GM23338 (cell line): ENCODE measurements at regions not wholly inside any gene's neighbourhood (a gene's known extent, or its start where the extent isn't known, plus 50 kb on each side); places are given as distances from the start of the nearest gene placed in this dataset.

Experiments
- ATAC-seq: fragments of 200-7000 bp; cut with Tn5 transposase; 3 replicates; pipeline ENCODE4 v1.9.1; 2020
- DNase-seq: peaks from one replicate; pipeline ENCODE4 v3.0.0-alpha.2; 2015; ENCODE audit warnings: low spot score
- H2AFZ ChIP-seq: fragments of 200-600 bp; sonication (generic); 2 replicates; pipeline ENCODE4 v1.8.0; 2016; ENCODE audit warnings: antibody characterized with exemption, mild to moderate bottlenecking, moderate library complexity
- H3F3A ChIP-seq: fragments of 200-600 bp; sonication (generic); replicated peaks from 2 replicates; pipeline ENCODE4 v1.8.0; 2017; ENCODE audit warnings: antibody characterized with exemption, mixed run types, low read depth
- H3K27ac ChIP-seq: fragments of 200-600 bp; sonication (generic); 2 replicates; pipeline ENCODE4 v1.6.1; 2016; ENCODE audit warnings: low read depth
- H3K27me3 ChIP-seq: fragments of 200-600 bp; sonication (generic); 2 replicates; pipeline ENCODE4 v1.8.0; 2016; ENCODE audit warnings: mild to moderate bottlenecking, mixed run types, moderate library complexity; ENCODE audit not compliant: insufficient read depth
- H3K36me3 ChIP-seq: fragments of 200-600 bp; sonication (generic); 2 replicates; pipeline ENCODE4 v1.8.0; 2016; ENCODE audit warnings: mild to moderate bottlenecking; ENCODE audit not compliant: insufficient read depth
- H3K4me1 ChIP-seq: fragments of 200-600 bp; sonication (generic); 2 replicates; pipeline ENCODE4 v1.8.0; 2016; ENCODE audit warnings: mild to moderate bottlenecking, moderate library complexity; ENCODE audit not compliant: insufficient read depth
- H3K4me2 ChIP-seq: fragments of 200-600 bp; sonication (generic); 2 replicates; pipeline ENCODE4 v1.7.1; 2017; ENCODE audit warnings: mixed run types
- H3K4me3 ChIP-seq: fragments of 200-600 bp; sonication (generic); 2 replicates; pipeline ENCODE4 v1.6.1; 2016; ENCODE audit warnings: mixed run types
- H3K79me2 ChIP-seq: fragments of 200-600 bp; sonication (generic); replicated peaks from 2 replicates; pipeline ENCODE4 v1.8.0; 2017; ENCODE audit warnings: mild to moderate bottlenecking; ENCODE audit not compliant: insufficient read depth
- H3K9me2 ChIP-seq: fragments of 200-600 bp; sonication (generic); 2 replicates; pipeline ENCODE4 v1.8.0; 2017; ENCODE audit not compliant: insufficient read depth
- H4K20me1 ChIP-seq: fragments of 200-600 bp; sonication (generic); replicated peaks from 2 replicates; pipeline ENCODE4 v1.8.0; 2017; ENCODE audit warnings: mild to moderate bottlenecking; ENCODE audit not compliant: insufficient read depth
- H3K27ac Mint-ChIP-seq: 2 replicates; pipeline ENCODE4 v1.8.0; 2020; ENCODE audit warnings: inconsistent platforms, mild to moderate bottlenecking, moderate library complexity, mixed read lengths
- H3K27me3 Mint-ChIP-seq: 3 replicates; pipeline ENCODE4 v1.8.0; 2022; ENCODE audit warnings: low read depth, mild to moderate bottlenecking, moderate library complexity, mixed read lengths, inconsistent platforms; ENCODE audit not compliant: insufficient read depth, poor library complexity
- H3K36me3 Mint-ChIP-seq: 3 replicates; pipeline ENCODE4 v1.8.0; 2021; ENCODE audit warnings: low read depth, mild to moderate bottlenecking, inconsistent platforms, moderate library complexity, mixed read lengths
- H3K4me1 Mint-ChIP-seq: 3 replicates; pipeline ENCODE4 v1.8.0; 2020; ENCODE audit warnings: mild to moderate bottlenecking, inconsistent platforms, mixed read lengths
- H3K4me3 Mint-ChIP-seq: 3 replicates; pipeline ENCODE4 v1.8.0; 2021; ENCODE audit warnings: moderate library complexity, mild to moderate bottlenecking, inconsistent platforms, mixed read lengths
- H3K9me3 Mint-ChIP-seq: 3 replicates; pipeline ENCODE4 v1.8.0; 2020; ENCODE audit warnings: moderate library complexity, mild to moderate bottlenecking, inconsistent platforms, mixed read lengths
- CREB1 ChIP-seq: fragments of 250-450 bp; sonication (Bioruptor Pico); IDR thresholded peaks from 2 replicates; pipeline ENCODE4 v1.5.0; 2020; ENCODE audit warnings: low read depth, mild to moderate bottlenecking, moderate library complexity
- ETS1 ChIP-seq: IDR thresholded peaks from 2 replicates; pipeline ENCODE4 v1.6.1; 2016; ENCODE audit warnings: antibody characterized with exemption
- EZH2 ChIP-seq: fragments of 200-600 bp; sonication (generic); IDR thresholded peaks from one replicate; pipeline ENCODE4 v1.8.0; 2017; ENCODE audit warnings: antibody characterized with exemption, mild to moderate bottlenecking, low read depth; ENCODE audit not compliant: unreplicated experiment
- EZH2phosphoT487 ChIP-seq: fragments of 200-600 bp; sonication (generic); IDR thresholded peaks from one replicate; pipeline ENCODE4 v1.8.1; 2018; ENCODE audit warnings: antibody characterized with exemption; ENCODE audit not compliant: unreplicated experiment
- JUNB ChIP-seq: IDR thresholded peaks from one replicate; pipeline ENCODE4 v1.6.1; 2016; ENCODE audit warnings: antibody characterized with exemption; ENCODE audit not compliant: unreplicated experiment
- NANOG ChIP-seq: IDR thresholded peaks from 2 replicates; pipeline ENCODE4 v1.6.1; 2016; ENCODE audit warnings: antibody characterized with exemption, borderline replicate concordance
- POLR2AphosphoS5 ChIP-seq: IDR thresholded peaks from 2 replicates; pipeline ENCODE4 v1.6.1; 2016; ENCODE audit warnings: antibody characterized with exemption, low read depth
- STAT1 ChIP-seq: IDR thresholded peaks from one replicate; pipeline ENCODE4 v1.6.1; 2016; ENCODE audit warnings: antibody characterized with exemption; ENCODE audit not compliant: unreplicated experiment
- ZNF114 ChIP-seq: fragments of 250-450 bp; sonication (Bioruptor Pico); IDR thresholded peaks from 2 replicates; pipeline ENCODE4 v1.5.0; 2020; ENCODE audit warnings: mild to moderate bottlenecking, moderate library complexity
- ZNF331 ChIP-seq: fragments of 250-450 bp; sonication (Bioruptor Pico); IDR thresholded peaks from 2 replicates; pipeline ENCODE4 v1.5.0; 2020; ENCODE audit warnings: low read depth, mild to moderate bottlenecking, moderate library complexity
- ZNF462 ChIP-seq: fragments of 250-450 bp; sonication (Bioruptor Pico); IDR thresholded peaks from 2 replicates; pipeline ENCODE4 v1.5.0; 2020; ENCODE audit warnings: mild to moderate bottlenecking, moderate library complexity
- TF ChIP-seq, protein P1 (sequence below): IDR thresholded peaks from one replicate; pipeline ENCODE4 v1.6.1; 2018; ENCODE audit warnings: antibody characterized with exemption; ENCODE audit not compliant: unreplicated experiment
- TF ChIP-seq, protein P2 (sequence below), 2 experiments: fragments of 200-600 bp in 1 of 2; sonication (generic) in 1 of 2; conservative IDR thresholded peaks; 2 replicates each; pipeline versions ENCODE4 v1.5.1 to v1.6.1; 2016 to 2017; ENCODE audit warnings: antibody characterized with exemption in 2 of 2, low read depth in 2 of 2, mild to moderate bottlenecking in 2 of 2, moderate library complexity in 1 of 2

- TF ChIP-seq JUNB, result no peak
- TF ChIP-seq EZH2phosphoT487, result no peak
- TF ChIP-seq EZH2, result no peak
- TF ChIP-seq POLR2AphosphoS5, result no peak
- no peak for TF ChIP-seq ZNF331
- TF ChIP-seq ZNF114 (CRISPR knock-in tag), result no peak
- no peak for TF ChIP-seq NANOG
- TF ChIP-seq STAT1, result no peak
- TF ChIP-seq ZNF462 (CRISPR knock-in tag), result no peak
- TF ChIP-seq, protein P1, sequence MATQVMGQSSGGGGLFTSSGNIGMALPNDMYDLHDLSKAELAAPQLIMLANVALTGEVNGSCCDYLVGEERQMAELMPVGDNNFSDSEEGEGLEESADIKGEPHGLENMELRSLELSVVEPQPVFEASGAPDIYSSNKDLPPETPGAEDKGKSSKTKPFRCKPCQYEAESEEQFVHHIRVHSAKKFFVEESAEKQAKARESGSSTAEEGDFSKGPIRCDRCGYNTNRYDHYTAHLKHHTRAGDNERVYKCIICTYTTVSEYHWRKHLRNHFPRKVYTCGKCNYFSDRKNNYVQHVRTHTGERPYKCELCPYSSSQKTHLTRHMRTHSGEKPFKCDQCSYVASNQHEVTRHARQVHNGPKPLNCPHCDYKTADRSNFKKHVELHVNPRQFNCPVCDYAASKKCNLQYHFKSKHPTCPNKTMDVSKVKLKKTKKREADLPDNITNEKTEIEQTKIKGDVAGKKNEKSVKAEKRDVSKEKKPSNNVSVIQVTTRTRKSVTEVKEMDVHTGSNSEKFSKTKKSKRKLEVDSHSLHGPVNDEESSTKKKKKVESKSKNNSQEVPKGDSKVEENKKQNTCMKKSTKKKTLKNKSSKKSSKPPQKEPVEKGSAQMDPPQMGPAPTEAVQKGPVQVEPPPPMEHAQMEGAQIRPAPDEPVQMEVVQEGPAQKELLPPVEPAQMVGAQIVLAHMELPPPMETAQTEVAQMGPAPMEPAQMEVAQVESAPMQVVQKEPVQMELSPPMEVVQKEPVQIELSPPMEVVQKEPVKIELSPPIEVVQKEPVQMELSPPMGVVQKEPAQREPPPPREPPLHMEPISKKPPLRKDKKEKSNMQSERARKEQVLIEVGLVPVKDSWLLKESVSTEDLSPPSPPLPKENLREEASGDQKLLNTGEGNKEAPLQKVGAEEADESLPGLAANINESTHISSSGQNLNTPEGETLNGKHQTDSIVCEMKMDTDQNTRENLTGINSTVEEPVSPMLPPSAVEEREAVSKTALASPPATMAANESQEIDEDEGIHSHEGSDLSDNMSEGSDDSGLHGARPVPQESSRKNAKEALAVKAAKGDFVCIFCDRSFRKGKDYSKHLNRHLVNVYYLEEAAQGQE, result no peak
- no peak for TF ChIP-seq CREB1 (CRISPR knock-in tag)
- TF ChIP-seq ETS1, result no peak
- TF ChIP-seq, protein P2, sequence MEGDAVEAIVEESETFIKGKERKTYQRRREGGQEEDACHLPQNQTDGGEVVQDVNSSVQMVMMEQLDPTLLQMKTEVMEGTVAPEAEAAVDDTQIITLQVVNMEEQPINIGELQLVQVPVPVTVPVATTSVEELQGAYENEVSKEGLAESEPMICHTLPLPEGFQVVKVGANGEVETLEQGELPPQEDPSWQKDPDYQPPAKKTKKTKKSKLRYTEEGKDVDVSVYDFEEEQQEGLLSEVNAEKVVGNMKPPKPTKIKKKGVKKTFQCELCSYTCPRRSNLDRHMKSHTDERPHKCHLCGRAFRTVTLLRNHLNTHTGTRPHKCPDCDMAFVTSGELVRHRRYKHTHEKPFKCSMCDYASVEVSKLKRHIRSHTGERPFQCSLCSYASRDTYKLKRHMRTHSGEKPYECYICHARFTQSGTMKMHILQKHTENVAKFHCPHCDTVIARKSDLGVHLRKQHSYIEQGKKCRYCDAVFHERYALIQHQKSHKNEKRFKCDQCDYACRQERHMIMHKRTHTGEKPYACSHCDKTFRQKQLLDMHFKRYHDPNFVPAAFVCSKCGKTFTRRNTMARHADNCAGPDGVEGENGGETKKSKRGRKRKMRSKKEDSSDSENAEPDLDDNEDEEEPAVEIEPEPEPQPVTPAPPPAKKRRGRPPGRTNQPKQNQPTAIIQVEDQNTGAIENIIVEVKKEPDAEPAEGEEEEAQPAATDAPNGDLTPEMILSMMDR (conservative IDR thresholded peaks at IDR 0.05; ENCODE audit: low read depth in 2 of 2), result no peak
- peak; percentile 18; the same call in 1 of the 3 replicates for ATAC-seq
Observed at GRCh38 chr6:21754891-21755290, 161.3 kb downstream of the SOX4 start.

More at GRCh38 chr6:21754891-21755290, 161.3 kb downstream of the SOX4 start:
- peaks cover 34% of the 10 kb centered on the region for H3K36me3 Mint-ChIP-seq
- Histone ChIP-seq H3K27ac (peak overlapping the region; percentile 10; the same call in 1 of the 2 replicates), H3K27me3 (no peaks in the 10 kb centered on the region), H3K4me3 (no peak overlapping the region), H2AFZ (no peak overlapping the region), H3K4me2 (no peak overlapping the region), H3K36me3 (no peaks in the 10 kb centered on the region; the same call in 1 of the 2 replicates), H4K20me1 (peaks cover 7% of the 10 kb centered on the region; the same call in 1 of the 2 replicates), H3K79me2 (peaks cover 100% of the 10 kb centered on the region), H3K4me1 (peaks cover 56% of the 10 kb centered on the region), H3K9me2 (no peaks in the 10 kb centered on the region), H3F3A (no peaks in the 10 kb centered on the region)
- H3K27me3 Mint-ChIP-seq, result no peaks in the 10 kb centered on the region
- peaks cover 58% of the 10 kb centered on the region for H3K4me1 Mint-ChIP-seq
- peak overlapping the region; percentile 62; the same call in 1 of the 2 replicates for H3K27ac Mint-ChIP-seq
- no peak overlapping the region for H3K4me3 Mint-ChIP-seq
- DNase-seq, result no peak
- H3K9me3 Mint-ChIP-seq, result no peaks in the 10 kb centered on the region
